ENCODE measurements at regions not wholly inside any gene's neighbourhood (a gene's known extent, or its start where the extent isn't known, plus 50 kb on each side); places are given as distances from the start of the nearest gene placed in this dataset.

DNA sequence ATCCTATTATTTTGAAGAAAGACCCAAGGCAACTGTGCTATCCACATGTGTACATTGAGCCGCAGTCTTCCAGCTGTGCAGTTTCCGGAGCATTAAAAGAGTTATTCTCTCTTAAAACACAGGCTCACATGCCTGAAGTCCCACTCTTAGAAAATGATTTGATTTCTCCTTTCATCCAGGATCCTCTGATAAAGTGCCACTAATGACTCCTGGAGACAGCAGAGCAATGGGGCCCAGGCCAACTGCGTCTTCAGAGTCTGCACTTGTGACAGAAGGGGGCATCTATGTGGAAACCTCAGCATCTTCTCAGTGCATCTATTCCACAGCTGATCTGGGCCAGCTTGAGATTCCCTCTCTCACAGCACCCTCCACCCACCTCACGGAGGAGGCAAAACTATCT, 482.1 kb upstream of the AKR1E2 start:
- peaks cover 5% of the 10 kb centered on the region for H3K4me1 ChIP-seq (ENCODE audit: control insufficient read depth, extremely low read depth, insufficient read depth, low read length)
- FAIRE-seq: no peak
- H4K20me1 ChIP-seq (replicated peaks; ENCODE audit: control insufficient read depth, extremely low read depth, insufficient read depth, low read length): no peaks in the 10 kb centered on the region
- no peaks in the 10 kb centered on the region for H3K79me2 ChIP-seq (ENCODE audit: control insufficient read depth, insufficient read depth, low read length)
- no peak overlapping the region for H3K9ac ChIP-seq (replicated peaks; ENCODE audit: extremely low read depth, insufficient read depth, low read length)
- dilution Hi-C loops (cut with MboI; ENCODE audit: extremely low pct_ligation_motif_present, low sequenced_read_pairs) (no loop called here), intact Hi-C loops (cut with micrococcal nuclease) (no loop called here)
- TF ChIP-seq EZH2 (IDR thresholded peaks at IDR 0.05; ENCODE audit: borderline replicate concordance, low read depth, low read length, severe bottlenecking): no peak
- no peak for TF ChIP-seq POLR2A (IDR thresholded peaks at IDR 0.05; ENCODE audit: low read depth, low read length)
- no peak for TF ChIP-seq FOS (IDR thresholded peaks at IDR 0.05; ENCODE audit: borderline replicate concordance, insufficient read depth, low read length)
- TF ChIP-seq GATA2 (IDR thresholded peaks at IDR 0.05; ENCODE audit: insufficient read depth, insufficient read length, low read depth, low read length): no peak
- POLR2A ChIA-PET: no interaction called here
- H3K4me2 ChIP-seq (ENCODE audit: insufficient read depth, low read length): no peak overlapping the region
- no peaks in the 10 kb centered on the region for H3K27me3 ChIP-seq (ENCODE audit: control insufficient read depth in 2 of 2, insufficient read depth in 2 of 2, low read length in 2 of 2)
- CTCF ChIA-PET: interaction anchor here (1.0 kb wide), 1 partner anchor 83 kb away, joined by 3 read pairs; no protein-coding TSS in a partner anchor
- no peak for DNase-seq (ENCODE audit: low read depth, low spot score)
- no peak overlapping the region for H2AFZ ChIP-seq (ENCODE audit: low read depth, low read length)
- no peak overlapping the region for H3K4me3 ChIP-seq (replicated peaks in 1 of 3; ENCODE audit: insufficient read depth in 1 of 3, low read depth in 1 of 3, low read length in 3 of 3)
- no peaks in the 10 kb centered on the region for H3K9me3 ChIP-seq (replicated peaks; ENCODE audit: control insufficient read depth, insufficient read depth, low read length)
- no TSS peak for BruUV-seq (replicated peaks)
- no peaks in the 10 kb centered on the region for H3K9me1 ChIP-seq (replicated peaks; ENCODE audit: control insufficient read depth, extremely low read depth, insufficient read depth, low read length)
- no peaks in the 10 kb centered on the region for H3K36me3 ChIP-seq (ENCODE audit: control insufficient read depth in 2 of 2, extremely low read depth in 1 of 2, insufficient read depth in 2 of 2, low read length in 2 of 2)
- no peak overlapping the region for H3K27ac ChIP-seq (ENCODE audit: insufficient read depth, low read depth, low read length)

DNA sequence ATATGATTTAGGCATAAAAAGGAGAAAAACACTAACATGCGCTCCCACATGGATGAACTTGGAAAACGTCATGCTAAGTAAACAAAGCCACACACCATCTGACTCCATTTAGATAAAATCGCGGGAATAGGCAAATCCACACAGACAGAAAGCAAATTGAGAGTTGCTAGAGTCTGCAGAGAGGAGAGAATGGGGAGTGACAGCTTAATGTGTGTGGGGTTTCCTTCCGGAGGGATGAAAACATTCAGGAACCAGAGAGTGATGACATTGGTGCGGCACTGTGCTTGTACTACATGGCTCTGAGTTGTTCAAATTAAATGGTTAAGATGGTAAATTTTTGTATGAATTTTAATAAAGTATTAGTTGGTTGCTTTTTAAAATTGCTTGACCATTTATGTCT, 482.9 kb upstream of the AKR1E2 start:
- Histone ChIP-seq H3K9me1 (replicated peaks; ENCODE audit: control insufficient read depth, extremely low read depth, insufficient read depth, low read length) (no peaks in the 10 kb centered on the region), H2AFZ (ENCODE audit: low read depth, low read length) (no peak overlapping the region), H3K27me3 (ENCODE audit: control insufficient read depth in 2 of 2, insufficient read depth in 2 of 2, low read length in 2 of 2) (no peaks in the 10 kb centered on the region), H3K9ac (replicated peaks; ENCODE audit: extremely low read depth, insufficient read depth, low read length) (no peak overlapping the region), H3K4me2 (ENCODE audit: insufficient read depth, low read length) (no peak overlapping the region), H3K36me3 (ENCODE audit: control insufficient read depth in 2 of 2, extremely low read depth in 1 of 2, insufficient read depth in 2 of 2, low read length in 2 of 2) (no peaks in the 10 kb centered on the region), H3K79me2 (ENCODE audit: control insufficient read depth, insufficient read depth, low read length) (no peaks in the 10 kb centered on the region), H3K4me1 (ENCODE audit: control insufficient read depth, extremely low read depth, insufficient read depth, low read length) (no peaks in the 10 kb centered on the region), H3K27ac (ENCODE audit: insufficient read depth, low read depth, low read length) (no peak overlapping the region), H3K4me3 (replicated peaks in 1 of 3; ENCODE audit: insufficient read depth in 1 of 3, low read depth in 1 of 3, low read length in 3 of 3) (no peak overlapping the region), H3K9me3 (replicated peaks; ENCODE audit: control insufficient read depth, insufficient read depth, low read length) (no peaks in the 10 kb centered on the region), H4K20me1 (replicated peaks; ENCODE audit: control insufficient read depth, extremely low read depth, insufficient read depth, low read length) (no peaks in the 10 kb centered on the region)
- intact Hi-C loops (cut with micrococcal nuclease) (no loop called here), dilution Hi-C loops (cut with MboI; ENCODE audit: extremely low pct_ligation_motif_present, low sequenced_read_pairs) (no loop called here)
- FAIRE-seq: no peak
- BruUV-seq (replicated peaks): no TSS peak
- TF ChIP-seq JUN (IDR thresholded peaks at IDR 0.05; ENCODE audit: borderline replicate concordance, insufficient read depth, insufficient read length, low read depth) (no peak), POLR2A (IDR thresholded peaks at IDR 0.05; ENCODE audit: low read depth, low read length) (no peak), POLR2AphosphoS5 (IDR thresholded peaks at IDR 0.05; ENCODE audit: insufficient read depth, low read depth, low read length) (no peak), FOS (IDR thresholded peaks at IDR 0.05; ENCODE audit: borderline replicate concordance, insufficient read depth, low read length) (no peak), EZH2 (IDR thresholded peaks at IDR 0.05; ENCODE audit: borderline replicate concordance, low read depth, low read length, severe bottlenecking) (no peak), MYC (IDR thresholded peaks at IDR 0.05; ENCODE audit: low read depth, low read length) (no peak), GATA2 (IDR thresholded peaks at IDR 0.05; ENCODE audit: insufficient read depth, insufficient read length, low read depth, low read length) (no peak)
- TF ChIP-seq, protein P1, sequence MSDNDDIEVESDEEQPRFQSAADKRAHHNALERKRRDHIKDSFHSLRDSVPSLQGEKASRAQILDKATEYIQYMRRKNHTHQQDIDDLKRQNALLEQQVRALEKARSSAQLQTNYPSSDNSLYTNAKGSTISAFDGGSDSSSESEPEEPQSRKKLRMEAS (IDR thresholded peaks at IDR 0.05; ENCODE audit: insufficient read depth, insufficient read length): no peak
- TF ChIP-seq, protein P2, sequence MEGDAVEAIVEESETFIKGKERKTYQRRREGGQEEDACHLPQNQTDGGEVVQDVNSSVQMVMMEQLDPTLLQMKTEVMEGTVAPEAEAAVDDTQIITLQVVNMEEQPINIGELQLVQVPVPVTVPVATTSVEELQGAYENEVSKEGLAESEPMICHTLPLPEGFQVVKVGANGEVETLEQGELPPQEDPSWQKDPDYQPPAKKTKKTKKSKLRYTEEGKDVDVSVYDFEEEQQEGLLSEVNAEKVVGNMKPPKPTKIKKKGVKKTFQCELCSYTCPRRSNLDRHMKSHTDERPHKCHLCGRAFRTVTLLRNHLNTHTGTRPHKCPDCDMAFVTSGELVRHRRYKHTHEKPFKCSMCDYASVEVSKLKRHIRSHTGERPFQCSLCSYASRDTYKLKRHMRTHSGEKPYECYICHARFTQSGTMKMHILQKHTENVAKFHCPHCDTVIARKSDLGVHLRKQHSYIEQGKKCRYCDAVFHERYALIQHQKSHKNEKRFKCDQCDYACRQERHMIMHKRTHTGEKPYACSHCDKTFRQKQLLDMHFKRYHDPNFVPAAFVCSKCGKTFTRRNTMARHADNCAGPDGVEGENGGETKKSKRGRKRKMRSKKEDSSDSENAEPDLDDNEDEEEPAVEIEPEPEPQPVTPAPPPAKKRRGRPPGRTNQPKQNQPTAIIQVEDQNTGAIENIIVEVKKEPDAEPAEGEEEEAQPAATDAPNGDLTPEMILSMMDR (IDR thresholded peaks at IDR 0.05; ENCODE audit: extremely low read depth in 1 of 2, insufficient read depth in 1 of 2, low read depth in 1 of 2, low read length in 2 of 2): no peak
- DNase-seq (ENCODE audit: low read depth, low spot score): no peak
- ChIA-PET POLR2A (no interaction called here), CTCF (no interaction called here)
